H9 (cell line): ENCODE measurements at regions not wholly inside any gene's neighbourhood (a gene's known extent, or its start where the extent isn't known, plus 50 kb on each side); places are given as distances from the start of the nearest gene placed in this dataset.

Experiments used
- DNase-seq: peaks from one replicate; pipeline ENCODE4 v3.0.0-alpha.2; 2017
- H2AFZ ChIP-seq: one replicate; pipeline ENCODE4 v1.6.1; 2013; ENCODE audit warnings: mild to moderate bottlenecking, low read length, control low read depth, moderate library complexity
- H2AK5ac ChIP-seq: 2 replicates; pipeline ENCODE4 v1.6.1; 2013; ENCODE audit warnings: low read length, control low read depth, mixed read lengths; ENCODE audit not compliant: insufficient read length
- H2BK120ac ChIP-seq: one replicate; pipeline ENCODE4 v1.6.1; 2013; ENCODE audit warnings: low read depth, mild to moderate bottlenecking, low read length, control low read depth, inconsistent platforms; ENCODE audit not compliant: poor library complexity, severe bottlenecking
- H2BK12ac ChIP-seq: 2 replicates; pipeline ENCODE4 v1.6.1; 2013; ENCODE audit warnings: low read length, control low read depth, mixed read lengths, low read depth; ENCODE audit not compliant: insufficient read length
- H2BK15ac ChIP-seq: 2 replicates; pipeline ENCODE4 v1.6.1; 2013; ENCODE audit warnings: low read depth, low read length, control low read depth
- H2BK20ac ChIP-seq: one replicate; pipeline ENCODE4 v1.6.1; 2013; ENCODE audit warnings: low read depth, mild to moderate bottlenecking, low read length, control low read depth, inconsistent platforms; ENCODE audit not compliant: poor library complexity, severe bottlenecking
- H2BK5ac ChIP-seq: 2 replicates; pipeline ENCODE4 v1.6.1; 2013; ENCODE audit warnings: low read length, control low read depth, mixed read lengths; ENCODE audit not compliant: insufficient read length
- H3K14ac ChIP-seq: 2 replicates; pipeline ENCODE4 v1.6.1; 2013; ENCODE audit warnings: low read length, control low read depth; ENCODE audit not compliant: insufficient read depth
- H3K18ac ChIP-seq: 2 replicates; pipeline ENCODE4 v1.6.1; 2013; ENCODE audit warnings: low read depth, mild to moderate bottlenecking, mixed read lengths, low read length, control low read depth; ENCODE audit not compliant: insufficient read length
- H3K23ac ChIP-seq: 2 replicates; pipeline ENCODE4 v1.6.1; 2013; ENCODE audit warnings: low read length, control low read depth, mixed read lengths, low read depth; ENCODE audit not compliant: insufficient read length
- H3K23me2 ChIP-seq: 2 replicates; pipeline ENCODE4 v1.6.1; 2013; ENCODE audit warnings: low read depth, mild to moderate bottlenecking, mixed read lengths, low read length, control low read depth; ENCODE audit not compliant: insufficient read length, poor library complexity, severe bottlenecking
- H3K27ac ChIP-seq: 2 replicates; pipeline ENCODE4 v1.5.1; 2013; ENCODE audit warnings: low read length, control low read depth, mixed read lengths, low read depth; ENCODE audit not compliant: insufficient read length
- H3K27me3 ChIP-seq: 2 replicates; pipeline ENCODE4 v1.6.1; 2013; ENCODE audit warnings: low read length, control low read depth, inconsistent platforms; ENCODE audit not compliant: insufficient read depth
- H3K4ac ChIP-seq: 2 replicates; pipeline ENCODE4 v1.6.1; 2013; ENCODE audit warnings: low read depth, mild to moderate bottlenecking, control low read depth, inconsistent platforms, low read length, moderate library complexity
- H3K4me1 ChIP-seq: 2 replicates; pipeline ENCODE4 v1.6.1; 2013; ENCODE audit warnings: low read length, control low read depth, inconsistent platforms; ENCODE audit not compliant: insufficient read depth
- H3K4me2 ChIP-seq: 2 replicates; pipeline ENCODE4 v1.6.1; 2013; ENCODE audit warnings: low read length, control low read depth, mixed read lengths; ENCODE audit not compliant: insufficient read length, insufficient read depth
- H3K56ac ChIP-seq: 2 replicates; pipeline ENCODE4 v1.6.1; 2013; ENCODE audit warnings: low read depth, mild to moderate bottlenecking, mixed read lengths, low read length, control low read depth; ENCODE audit not compliant: insufficient read length
- H3K79me1 ChIP-seq: 2 replicates; pipeline ENCODE4 v1.6.1; 2013; ENCODE audit warnings: low read depth, mild to moderate bottlenecking, moderate library complexity, low read length, control low read depth, inconsistent platforms; ENCODE audit not compliant: insufficient read depth, poor library complexity, severe bottlenecking
- H3K79me2 ChIP-seq: 2 replicates; pipeline ENCODE4 v1.6.1; 2013; ENCODE audit warnings: low read length, control low read depth, inconsistent platforms; ENCODE audit not compliant: insufficient read depth
- H3K9ac ChIP-seq: 2 replicates; pipeline ENCODE4 v1.6.1; 2013; ENCODE audit warnings: low read length, control low read depth, mixed read lengths; ENCODE audit not compliant: insufficient read length; ENCODE audit errors: extremely low read depth
- H3K9me3 ChIP-seq: one replicate; pipeline ENCODE4 v1.6.1; 2013; ENCODE audit warnings: low read depth, low read length, inconsistent platforms; ENCODE audit not compliant: control insufficient read depth
- H3T11ph ChIP-seq: one replicate; pipeline ENCODE4 v1.6.1; 2013; ENCODE audit warnings: mild to moderate bottlenecking, low read length, control low read depth, inconsistent platforms
- H4K20me1 ChIP-seq: one replicate; pipeline ENCODE4 v1.6.1; 2013; ENCODE audit not compliant: control insufficient read depth, insufficient read length, insufficient read depth
- H4K5ac ChIP-seq: 2 replicates; pipeline ENCODE4 v1.6.1; 2013; ENCODE audit warnings: low read depth, mild to moderate bottlenecking, mixed read lengths, low read length, control low read depth; ENCODE audit not compliant: insufficient read length
- H4K8ac ChIP-seq: replicated peaks from 2 replicates; pipeline ENCODE4 v1.6.1; 2013; ENCODE audit warnings: low read length, control low read depth, mixed read lengths, low read depth; ENCODE audit not compliant: insufficient read length
- H4K91ac ChIP-seq: 2 replicates; pipeline ENCODE4 v1.6.1; 2013; ENCODE audit warnings: low read depth, mild to moderate bottlenecking, moderate library complexity, mixed read lengths, low read length, control low read depth; ENCODE audit not compliant: insufficient read length
- H3K27ac Mint-ChIP-seq, 3 experiments: 2 replicates in 2 of 3; 3 replicates in 1 of 3; pipeline ENCODE4 v1.8.0; 2020 to 2021; ENCODE audit warnings: mixed read lengths in 3 of 3, mild to moderate bottlenecking in 1 of 3, moderate library complexity in 1 of 3
- H3K27me3 Mint-ChIP-seq: 2 replicates; pipeline ENCODE4 v1.8.0; 2021; ENCODE audit warnings: low read depth, mild to moderate bottlenecking, moderate library complexity, mixed read lengths
- H3K36me3 Mint-ChIP-seq, 3 experiments: 2 replicates in 2 of 3; 3 replicates in 1 of 3; pipeline ENCODE4 v1.8.0; 2020 to 2021; ENCODE audit warnings: low read depth in 3 of 3, mixed read lengths in 3 of 3; ENCODE audit not compliant: insufficient read depth in 1 of 3
- H3K4me1 Mint-ChIP-seq, 2 experiments: 2 replicates each; pipeline ENCODE4 v1.8.0; 2020; ENCODE audit warnings: mixed read lengths in 2 of 2
- H3K4me3 Mint-ChIP-seq, 2 experiments: 2 replicates in 1 of 2; 3 replicates in 1 of 2; pipeline ENCODE4 v1.8.0; 2020 to 2021; ENCODE audit warnings: mild to moderate bottlenecking in 2 of 2, mixed read lengths in 2 of 2, moderate library complexity in 1 of 2
- H3K9me3 Mint-ChIP-seq, 2 experiments: 2 replicates in 1 of 2; 3 replicates in 1 of 2; pipeline ENCODE4 v1.8.0; 2020; ENCODE audit warnings: mild to moderate bottlenecking in 2 of 2, mixed read lengths in 2 of 2, moderate library complexity in 1 of 2
- CTCF ChIP-seq: fragments of 200-600 bp; sonication (generic); conservative IDR thresholded peaks from 3 replicates; pipeline ENCODE4 v1.8.0; 2021; ENCODE audit warnings: antibody characterized with exemption, mild to moderate bottlenecking
- WGBS: extraction: QIAGEN DNeasy Blood & Tissue Kit; methylation state at CpG from one replicate; pipeline ENCODE4 v1.1.7; 2013; ENCODE audit warnings: missing lambda C conversion rate, low lambda C conversion rate, mixed read lengths; ENCODE audit not compliant: insufficient read length; ENCODE audit errors: extremely low coverage; 5-methylcytosine and 5-hydroxymethylcytosine counted together

- Histone ChIP-seq H3K27ac (no peak overlapping the region), H3K27me3 (no peaks in the 10 kb centered on the region), H3K23ac (no peak overlapping the region), H3K14ac (no peak overlapping the region), H3K79me2 (no peaks in the 10 kb centered on the region), H4K5ac (no peak overlapping the region), H4K8ac (no peak overlapping the region), H2BK15ac (no peak overlapping the region), H2BK12ac (no peak overlapping the region), H2BK120ac (no peak overlapping the region), H4K91ac (no peak overlapping the region), H2BK5ac (no peak overlapping the region), H3K4me2 (no peak overlapping the region), H2AFZ (no peak overlapping the region), H3K56ac (no peak overlapping the region), H3K79me1 (no peaks in the 10 kb centered on the region), H3K18ac (no peak overlapping the region), H3K4me1 (no peaks in the 10 kb centered on the region), H3K4ac (no peak overlapping the region), H3T11ph (no peak overlapping the region), H3K9me3 (no peaks in the 10 kb centered on the region), H3K9ac (no peak overlapping the region), H3K23me2 (no peaks in the 10 kb centered on the region), H2AK5ac (no peak overlapping the region), H4K20me1 (no peaks in the 10 kb centered on the region), H2BK20ac (no peak overlapping the region)
- TF ChIP-seq CTCF: no peak
- DNase-seq: no peak
- Mint-ChIP-seq H3K9me3 (no peaks in the 10 kb centered on the region), H3K4me3 (no peak overlapping the region), H3K4me1 (peaks cover under 1 to 12% of the 10 kb centered on the region in 2 experiments; a peak in 2 of 4 replicates), H3K27ac (no peak overlapping the region), H3K27me3 (no peaks in the 10 kb centered on the region), H3K36me3 (no peaks in the 10 kb centered on the region)
- no CpG with 5 or more reads among the region's 1 CpG for WGBS
Measured at GRCh38 chr12:97342130-97342529, 120.5 kb upstream of the RMST start.
